ENCODE measurements at regions not wholly inside any gene's neighbourhood (a gene's known extent, or its start where the extent isn't known, plus 50 kb on each side); places are given as distances from the start of the nearest gene placed in this dataset.

- DNase-seq (ENCODE audit: low spot score in 2 of 2, unreplicated experiment in 2 of 2) = no peak
- no peak overlapping the region for H3K4me3 Mint-ChIP-seq
- H3K4me1 Mint-ChIP-seq = peaks cover 39% of the 10 kb centered on the region
- TF ChIP-seq CTCF (IDR thresholded peaks at IDR 0.05; ENCODE audit: unreplicated experiment) = no peak
- no peaks in the 10 kb centered on the region for H3K36me3 Mint-ChIP-seq
- peaks cover 15% of the 10 kb centered on the region for H3K27me3 Mint-ChIP-seq (ENCODE audit: low read depth)
- no peaks in the 10 kb centered on the region for H3K9me3 Mint-ChIP-seq
- peak overlapping the region; percentile 65 for H3K27ac Mint-ChIP-seq
These were observed 200.3 kb upstream of the FOXD3 start for GRCh38 chr1:63122079-63122478.

- Mint-ChIP-seq H3K27ac (peak overlapping the region; percentile 43), H3K9me3 (no peaks in the 10 kb centered on the region), H3K4me1 (peaks cover 44% of the 10 kb centered on the region), H3K36me3 (no peaks in the 10 kb centered on the region), H3K27me3 (ENCODE audit: low read depth) (peaks cover 1% of the 10 kb centered on the region), H3K4me3 (no peak overlapping the region)
- no peak for DNase-seq (ENCODE audit: low spot score in 2 of 2, unreplicated experiment in 2 of 2)
- TF ChIP-seq CTCF (IDR thresholded peaks at IDR 0.05; ENCODE audit: unreplicated experiment) = no peak
These were observed 197.6 kb upstream of the FOXD3 start for GRCh38 chr1:63124666-63125191.

- peaks cover 7% of the 10 kb centered on the region for H3K27me3 Mint-ChIP-seq (ENCODE audit: low read depth)
- H3K36me3 Mint-ChIP-seq = no peaks in the 10 kb centered on the region
- H3K4me3 Mint-ChIP-seq = no peak overlapping the region
- peaks cover 44% of the 10 kb centered on the region for H3K4me1 Mint-ChIP-seq
- H3K9me3 Mint-ChIP-seq = no peaks in the 10 kb centered on the region
- DNase-seq (ENCODE audit: low spot score in 2 of 2, unreplicated experiment in 2 of 2) = no peak
- no peak for TF ChIP-seq CTCF (IDR thresholded peaks at IDR 0.05; ENCODE audit: unreplicated experiment)
- no peak overlapping the region for H3K27ac Mint-ChIP-seq
These were observed 196.3 kb upstream of the FOXD3 start for GRCh38 chr1:63126104-63126503.

GRCh38 chr1:63127376-63127775 is 195.0 kb upstream of the FOXD3 start:
- Mint-ChIP-seq H3K36me3 (no peaks in the 10 kb centered on the region), H3K27ac (peak overlapping the region; percentile 24), H3K4me1 (peaks cover 32% of the 10 kb centered on the region), H3K27me3 (ENCODE audit: low read depth) (peaks cover 12% of the 10 kb centered on the region), H3K9me3 (no peaks in the 10 kb centered on the region), H3K4me3 (no peak overlapping the region)
- no peak for TF ChIP-seq CTCF (IDR thresholded peaks at IDR 0.05; ENCODE audit: unreplicated experiment)
- DNase-seq (ENCODE audit: low spot score in 2 of 2, unreplicated experiment in 2 of 2) = no peak

GRCh38 chr1:63128556-63128955 is 193.8 kb upstream of the FOXD3 start:
- peaks cover 30% of the 10 kb centered on the region for H3K4me1 Mint-ChIP-seq
- no peak overlapping the region for H3K4me3 Mint-ChIP-seq
- no peak overlapping the region for H3K27ac Mint-ChIP-seq

More at GRCh38 chr1:63128556-63128955, 193.8 kb upstream of the FOXD3 start:
- Mint-ChIP-seq H3K27me3 (ENCODE audit: low read depth) (peaks cover 20% of the 10 kb centered on the region), H3K9me3 (no peaks in the 10 kb centered on the region), H3K36me3 (no peaks in the 10 kb centered on the region)
- no peak for DNase-seq (ENCODE audit: low spot score in 2 of 2, unreplicated experiment in 2 of 2)
- no peak for TF ChIP-seq CTCF (IDR thresholded peaks at IDR 0.05; ENCODE audit: unreplicated experiment)

Data from mesothelial cell of epicardium (in vitro differentiated cells).